ENCODE measurements at regions not wholly inside any gene's neighbourhood (a gene's known extent, or its start where the extent isn't known, plus 50 kb on each side); places are given as distances from the start of the nearest gene placed in this dataset.

- no peak for DNase-seq (ENCODE audit: low read depth)
These were observed 63.3 kb upstream of the TAF1L start for GRCh38 chr9:32698706-32699277.

GRCh38 chr9:32701321-32702022, 66.0 kb upstream of the TAF1L start:
- DNase-seq (ENCODE audit: low read depth) = no peak

- peak; percentile 25 for DNase-seq (ENCODE audit: low read depth)
These were observed 68.2 kb upstream of the TAF1L start for GRCh38 chr9:32703635-32704034.

- DNase-seq (ENCODE audit: low read depth) = no peak
These were observed 68.9 kb upstream of the TAF1L start for GRCh38 chr9:32704343-32704742.

GRCh38 chr9:32705059-32705458, 69.6 kb upstream of the TAF1L start:
- DNase-seq (ENCODE audit: low read depth) = peak; percentile 37

- DNase-seq (ENCODE audit: low read depth) = peak; percentile 15
These were observed 70.7 kb upstream of the TAF1L start for GRCh38 chr9:32706004-32706724.

- no peak for DNase-seq (ENCODE audit: low read depth)
These were observed 71.2 kb upstream of the TAF1L start for GRCh38 chr9:32706725-32707100.

- DNase-seq (ENCODE audit: low read depth) = no peak
These were observed 71.9 kb upstream of the TAF1L start for GRCh38 chr9:32707326-32707725.

GRCh38 chr9:32708480-32709150, 73.1 kb upstream of the TAF1L start:
- no peak for DNase-seq (ENCODE audit: low read depth)

- no peak for DNase-seq (ENCODE audit: low read depth)
These were observed 73.5 kb upstream of the TMEM215 start for GRCh38 chr9:32709871-32710270.

GRCh38 chr9:32716425-32716824, 66.9 kb upstream of the TMEM215 start:
- DNase-seq (ENCODE audit: low read depth) = no peak

GRCh38 chr9:32716955-32717543, 66.3 kb upstream of the TMEM215 start:
- no peak for DNase-seq (ENCODE audit: low read depth)

- DNase-seq (ENCODE audit: low read depth) = no peak
These were observed 60.6 kb upstream of the TMEM215 start for GRCh38 chr9:32722704-32723103.

GRCh38 chr9:32723789-32724325, 59.5 kb upstream of the TMEM215 start:
- no peak for DNase-seq (ENCODE audit: low read depth)

GRCh38 chr9:32725066-32725860, 58.1 kb upstream of the TMEM215 start:
- DNase-seq (ENCODE audit: low read depth) = no peak

GRCh38 chr9:32728181-32728580, 55.2 kb upstream of the TMEM215 start:
- no peak for DNase-seq (ENCODE audit: low read depth)

Measured in ELR (cell line).